WTC11 (cell line): ENCODE measurements at regions not wholly inside any gene's neighbourhood (a gene's known extent, or its start where the extent isn't known, plus 50 kb on each side); places are given as distances from the start of the nearest gene placed in this dataset.

Source experiments
- ESRRA ChIP-seq: sonication (generic); formaldehyde crosslinking; IDR thresholded peaks from 2 replicates; pipeline ENCODE4 v1.8.1; 2022; ENCODE audit warnings: mild to moderate bottlenecking, missing genetic modification reagents, borderline replicate concordance
- TF ChIP-seq, protein P1 (sequence below): fragments of 200-600 bp; IDR thresholded peaks from 2 replicates; pipeline ENCODE4 v1.8.0; 2022; ENCODE audit warnings: antibody characterized with exemption
- TF ChIP-seq, protein P2 (sequence below): sonication (generic); formaldehyde crosslinking; IDR thresholded peaks from 2 replicates; pipeline ENCODE4 v1.8.1; 2022; ENCODE audit warnings: missing genetic modification reagents, borderline replicate concordance

DNA sequence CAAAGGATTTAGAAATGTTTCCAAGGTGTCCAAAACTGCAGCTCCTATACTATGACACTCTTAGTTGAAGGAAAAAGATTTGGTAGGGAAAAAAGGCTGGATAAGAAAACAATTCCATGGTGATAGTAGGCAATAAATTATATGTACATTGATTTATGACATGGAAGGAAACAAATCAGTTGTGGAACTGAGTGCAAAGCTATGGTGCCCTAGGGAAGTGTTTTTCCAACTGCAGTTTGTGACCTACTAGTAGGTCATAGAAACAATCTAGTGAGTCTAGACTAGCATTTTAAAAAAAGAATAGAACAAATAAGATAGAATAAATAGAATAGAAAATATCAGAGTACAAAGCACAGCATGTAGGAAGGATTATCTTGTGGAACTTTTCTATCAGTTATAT is 58.4 kb upstream of the TSPAN5 start:
- TF ChIP-seq, protein P1, sequence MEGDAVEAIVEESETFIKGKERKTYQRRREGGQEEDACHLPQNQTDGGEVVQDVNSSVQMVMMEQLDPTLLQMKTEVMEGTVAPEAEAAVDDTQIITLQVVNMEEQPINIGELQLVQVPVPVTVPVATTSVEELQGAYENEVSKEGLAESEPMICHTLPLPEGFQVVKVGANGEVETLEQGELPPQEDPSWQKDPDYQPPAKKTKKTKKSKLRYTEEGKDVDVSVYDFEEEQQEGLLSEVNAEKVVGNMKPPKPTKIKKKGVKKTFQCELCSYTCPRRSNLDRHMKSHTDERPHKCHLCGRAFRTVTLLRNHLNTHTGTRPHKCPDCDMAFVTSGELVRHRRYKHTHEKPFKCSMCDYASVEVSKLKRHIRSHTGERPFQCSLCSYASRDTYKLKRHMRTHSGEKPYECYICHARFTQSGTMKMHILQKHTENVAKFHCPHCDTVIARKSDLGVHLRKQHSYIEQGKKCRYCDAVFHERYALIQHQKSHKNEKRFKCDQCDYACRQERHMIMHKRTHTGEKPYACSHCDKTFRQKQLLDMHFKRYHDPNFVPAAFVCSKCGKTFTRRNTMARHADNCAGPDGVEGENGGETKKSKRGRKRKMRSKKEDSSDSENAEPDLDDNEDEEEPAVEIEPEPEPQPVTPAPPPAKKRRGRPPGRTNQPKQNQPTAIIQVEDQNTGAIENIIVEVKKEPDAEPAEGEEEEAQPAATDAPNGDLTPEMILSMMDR, result no peak
- TF ChIP-seq, protein P2, sequence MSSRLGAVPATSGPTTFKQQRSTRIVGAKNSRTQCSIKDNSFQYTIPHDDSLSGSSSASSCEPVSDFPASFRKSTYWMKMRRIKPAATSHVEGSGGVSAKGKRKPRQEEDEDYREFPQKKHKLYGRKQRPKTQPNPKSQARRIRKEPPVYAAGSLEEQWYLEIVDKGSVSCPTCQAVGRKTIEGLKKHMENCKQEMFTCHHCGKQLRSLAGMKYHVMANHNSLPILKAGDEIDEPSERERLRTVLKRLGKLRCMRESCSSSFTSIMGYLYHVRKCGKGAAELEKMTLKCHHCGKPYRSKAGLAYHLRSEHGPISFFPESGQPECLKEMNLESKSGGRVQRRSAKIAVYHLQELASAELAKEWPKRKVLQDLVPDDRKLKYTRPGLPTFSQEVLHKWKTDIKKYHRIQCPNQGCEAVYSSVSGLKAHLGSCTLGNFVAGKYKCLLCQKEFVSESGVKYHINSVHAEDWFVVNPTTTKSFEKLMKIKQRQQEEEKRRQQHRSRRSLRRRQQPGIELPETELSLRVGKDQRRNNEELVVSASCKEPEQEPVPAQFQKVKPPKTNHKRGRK (CRISPR knock-in tag), result no peak
- TF ChIP-seq ESRRA (CRISPR knock-in tag), result no peak
